Urinary bladder (tissue), 3 donors: ENCODE measurements at regions not wholly inside any gene's neighbourhood (a gene's known extent, or its start where the extent isn't known, plus 50 kb on each side); places are given as distances from the start of the nearest gene placed in this dataset.

Experiments used
- DNase-seq: peaks from one replicate; pipeline ENCODE4 v3.0.0-alpha.2; 2015; ENCODE audit errors: extremely low spot score
- H3K27ac ChIP-seq: one replicate; pipeline ENCODE4 v1.5.1; 2013; ENCODE audit warnings: low read depth, mild to moderate bottlenecking, moderate library complexity
- H3K36me3 ChIP-seq: one replicate; pipeline ENCODE4 v1.6.1; 2013; ENCODE audit warnings: mild to moderate bottlenecking, moderate library complexity; ENCODE audit not compliant: insufficient read depth
- H3K4me1 ChIP-seq: one replicate; pipeline ENCODE4 v1.6.1; 2013; ENCODE audit warnings: mild to moderate bottlenecking, moderate library complexity; ENCODE audit not compliant: insufficient read depth
- H3K4me3 ChIP-seq: one replicate; pipeline ENCODE4 v1.5.1; 2013; ENCODE audit warnings: low read depth, low read length
- WGBS: extraction: QIAGEN DNeasy Blood & Tissue Kit; methylation state at CpG from one replicate; pipeline ENCODE4 v1.1.7; 2013; 5-methylcytosine and 5-hydroxymethylcytosine counted together
- donor health status: healthy with polysubstance abuse.
- donor health status: healthy.

DNA sequence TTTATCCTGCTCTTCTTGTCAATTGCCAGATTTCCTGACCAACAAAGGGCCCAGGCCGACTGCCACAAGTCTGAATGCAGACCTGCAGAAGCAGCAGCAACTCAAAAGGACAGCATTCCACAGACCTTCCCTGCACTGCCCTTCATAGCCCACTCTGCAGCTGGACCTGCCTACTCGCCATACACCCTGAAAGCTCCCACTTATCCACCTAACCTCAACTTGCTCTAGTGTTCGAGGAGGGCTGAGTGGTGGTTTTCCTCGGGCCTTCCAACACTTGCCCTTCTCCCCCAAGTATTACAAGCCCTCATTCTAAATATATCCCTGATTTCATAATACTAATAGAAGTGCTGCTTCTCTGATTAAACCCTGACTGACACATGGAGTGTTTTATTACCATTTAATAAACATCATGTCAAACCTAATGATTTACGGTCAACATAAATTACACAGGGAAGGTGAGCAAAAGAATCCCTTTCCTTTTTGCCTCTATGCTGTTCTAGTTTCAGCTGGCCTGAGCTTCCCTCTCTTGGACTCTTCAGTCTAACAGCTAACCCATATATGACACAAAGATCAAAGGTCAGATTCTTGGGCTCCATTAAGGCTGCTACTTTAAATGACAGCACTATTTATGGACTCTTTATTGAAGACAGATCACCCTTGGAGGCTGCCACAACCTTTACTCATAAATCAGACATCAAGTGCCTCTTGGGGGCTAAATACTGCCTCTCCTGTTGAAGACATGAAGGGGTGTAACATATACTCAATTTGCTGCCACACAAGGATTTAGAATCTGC lies 1546.9 kb upstream of the TMEM132C start:
- whole genome bisulfite sequencing = 22% methylated on average over 5 of the region's 5 CpGs
- Histone ChIP-seq H3K4me3 (no peak overlapping the region), H3K27ac (no peak overlapping the region), H3K4me1 (no peaks in the 10 kb centered on the region), H3K36me3 (no peaks in the 10 kb centered on the region)
- DNase-seq = no peak

DNA sequence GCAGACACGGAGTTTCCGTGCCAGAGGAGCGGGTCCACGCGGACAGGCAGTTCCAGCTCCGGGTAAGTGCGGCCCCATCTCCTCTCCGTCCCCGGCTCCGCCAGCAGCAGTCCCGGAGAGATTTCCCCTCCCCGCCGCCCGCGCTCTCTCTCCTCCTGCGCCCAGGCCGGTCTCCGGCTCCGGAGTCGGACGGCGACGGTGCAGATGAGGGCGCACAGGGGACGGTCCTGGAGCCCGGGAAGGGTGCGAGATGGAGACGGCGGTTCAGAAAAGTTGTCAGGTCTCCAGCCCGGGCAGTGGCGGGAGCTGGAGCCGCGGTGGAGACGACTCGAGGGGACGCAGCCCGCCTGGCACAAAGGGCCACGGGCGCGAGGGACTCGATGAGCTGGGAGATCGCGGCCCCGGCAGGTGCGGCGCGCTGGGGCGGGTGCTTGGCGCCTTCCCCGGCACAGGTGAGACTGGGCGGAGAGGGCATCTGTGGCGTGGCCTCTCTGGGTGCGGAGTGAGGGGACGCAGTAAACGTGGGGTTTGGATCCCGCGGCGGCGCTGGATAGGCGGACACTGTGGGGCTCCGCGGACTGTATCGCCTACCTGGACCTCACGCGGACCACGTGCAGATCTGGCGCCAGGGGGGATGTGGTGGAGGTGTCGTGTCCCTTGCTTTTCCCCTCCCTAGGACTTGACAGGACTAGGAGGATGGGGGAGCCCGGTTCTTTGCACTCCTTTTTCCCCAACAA lies 1540.3 kb upstream of the TMEM132C start:
- H3K36me3 ChIP-seq = no peaks in the 10 kb centered on the region
- H3K4me1 ChIP-seq = no peaks in the 10 kb centered on the region
- no peak overlapping the region for H3K4me3 ChIP-seq
- no peak overlapping the region for H3K27ac ChIP-seq
- 2% methylated on average over 69 of the region's 69 CpGs for WGBS
- no peak for DNase-seq

DNA sequence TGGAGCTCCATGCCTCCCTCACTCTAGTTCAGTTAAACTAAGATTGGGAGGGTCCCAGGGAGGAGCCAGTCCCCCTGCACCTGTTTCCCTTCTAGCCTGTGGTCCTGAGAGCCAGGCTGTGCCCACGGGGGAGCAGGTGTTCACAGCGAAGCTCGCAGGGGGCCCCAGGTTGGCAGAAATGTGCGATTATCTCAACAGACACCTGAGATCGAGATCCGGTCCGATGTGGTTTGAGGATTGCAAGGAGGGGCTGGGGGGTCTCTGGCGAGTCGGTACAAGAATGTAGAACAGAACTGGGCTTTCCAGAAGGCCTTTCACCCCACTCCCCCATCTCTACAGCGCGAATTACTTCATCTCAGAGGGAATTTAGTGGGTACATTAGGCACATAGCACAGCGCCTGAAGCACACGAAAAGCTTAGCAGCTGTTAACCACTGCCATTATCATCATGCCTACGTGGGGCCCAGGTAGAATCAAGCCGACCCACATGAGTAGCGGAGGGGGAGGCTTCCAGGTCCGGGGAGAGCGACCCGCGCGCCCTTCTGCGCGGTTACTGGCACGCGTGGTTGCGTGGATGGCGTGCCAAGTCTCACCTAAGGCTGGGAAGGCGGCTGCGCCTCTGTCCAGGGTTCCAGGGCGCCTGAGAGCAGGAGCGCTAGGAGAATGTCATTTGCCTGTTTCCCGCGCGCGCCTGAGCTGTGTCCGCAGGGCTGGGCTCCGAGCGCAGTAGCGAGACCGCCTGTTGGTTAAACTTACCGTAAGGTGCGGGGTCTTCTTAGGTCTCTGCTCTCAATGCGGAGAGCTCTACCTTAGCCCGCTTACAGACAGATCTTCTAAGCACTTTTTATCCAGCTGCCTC lies 1539.5 kb upstream of the TMEM132C start:
- 5% methylated on average over 44 of the region's 44 CpGs for WGBS
- no peaks in the 10 kb centered on the region for H3K4me1 ChIP-seq
- no peak overlapping the region for H3K27ac ChIP-seq
- no peak overlapping the region for H3K4me3 ChIP-seq
- DNase-seq = no peak
- H3K36me3 ChIP-seq = no peaks in the 10 kb centered on the region

DNA sequence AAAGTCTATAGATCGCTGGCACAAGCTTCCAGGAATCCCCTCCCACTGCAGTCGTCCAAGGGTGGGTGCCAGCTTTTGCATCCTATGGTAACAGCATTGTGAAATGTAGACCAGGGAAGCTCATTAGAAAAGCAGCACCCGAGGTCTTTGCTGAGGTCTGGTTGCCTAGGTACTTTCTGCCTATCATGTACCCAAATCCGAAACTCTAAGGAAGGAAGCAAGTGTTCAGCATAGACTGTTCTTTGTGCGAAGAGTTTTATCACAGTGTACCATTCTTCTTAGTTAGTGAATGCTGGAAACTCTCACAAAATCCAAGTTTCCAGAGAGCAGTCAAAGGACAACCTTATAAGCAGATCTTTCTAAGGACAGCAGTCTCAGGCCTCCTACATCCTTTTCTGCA lies 1532.7 kb upstream of the TMEM132C start:
- H3K4me3 ChIP-seq = no peak overlapping the region
- H3K27ac ChIP-seq = no peak overlapping the region
- no peak for DNase-seq
- no peaks in the 10 kb centered on the region for H3K36me3 ChIP-seq
- H3K4me1 ChIP-seq = no peaks in the 10 kb centered on the region
- WGBS = 57% methylated on average over 5 of the region's 5 CpGs

DNA sequence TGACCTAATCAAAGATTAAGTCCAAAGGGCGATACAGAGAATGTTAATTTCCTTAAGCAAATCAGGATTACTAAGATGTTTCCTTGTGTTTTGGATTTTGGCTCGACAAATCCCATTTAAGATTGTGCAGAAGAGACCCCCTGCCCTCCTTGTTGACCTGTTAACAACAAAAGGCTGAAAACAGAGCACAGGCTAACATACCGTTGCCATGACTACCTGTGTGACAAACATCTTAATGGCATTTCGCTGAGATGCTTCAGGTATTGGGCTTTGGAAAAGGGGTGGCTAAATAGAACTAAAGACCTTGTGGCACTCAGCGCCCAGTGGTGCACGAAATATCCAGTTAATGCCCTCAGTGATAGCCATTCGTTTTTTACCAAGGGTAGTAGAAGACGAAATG lies 1532.3 kb upstream of the TMEM132C start:
- H3K4me3 ChIP-seq = no peak overlapping the region
- H3K27ac ChIP-seq = no peak overlapping the region
- 80% methylated on average over 8 of the region's 8 CpGs for WGBS
- H3K36me3 ChIP-seq = no peaks in the 10 kb centered on the region
- no peak for DNase-seq
- no peaks in the 10 kb centered on the region for H3K4me1 ChIP-seq

DNA sequence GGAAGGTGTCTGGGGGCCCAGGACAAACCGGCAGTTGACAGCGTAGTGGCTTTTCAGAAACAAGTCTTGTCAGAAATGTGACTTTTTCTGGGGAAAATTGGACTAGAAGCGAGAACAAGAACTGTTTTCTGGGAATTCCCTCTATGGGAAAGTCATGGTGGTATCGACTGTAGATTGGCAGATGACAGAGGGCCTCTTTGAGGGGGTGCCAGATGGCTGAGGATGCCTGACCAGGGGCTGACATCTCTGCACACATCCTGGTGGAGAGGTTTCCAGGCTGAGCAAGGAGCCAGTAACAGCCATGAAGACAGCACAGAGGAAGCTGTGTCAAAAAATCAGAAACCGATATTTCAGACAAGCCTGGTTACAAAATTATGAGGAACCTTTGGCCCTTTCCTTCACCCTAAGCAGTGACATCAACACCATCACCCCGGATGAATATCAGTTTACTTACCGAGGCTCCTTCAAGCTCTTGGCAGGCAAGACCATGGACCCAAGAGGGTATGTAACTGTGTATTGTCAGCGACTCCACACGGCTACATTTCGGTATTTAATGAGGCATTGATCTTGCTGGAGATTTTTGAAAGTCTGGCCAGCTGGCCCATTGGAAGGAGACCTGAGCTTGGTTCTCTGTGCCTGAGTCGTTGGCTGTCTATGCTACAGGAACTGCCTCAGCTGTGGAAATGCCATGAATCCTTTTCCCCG lies 1525.3 kb upstream of the TMEM132C start:
- Histone ChIP-seq H3K27ac (no peak overlapping the region), H3K4me1 (no peaks in the 10 kb centered on the region), H3K36me3 (no peaks in the 10 kb centered on the region), H3K4me3 (no peak overlapping the region)
- WGBS = 78% methylated on average over 12 of the region's 12 CpGs
- DNase-seq = no peak

DNA sequence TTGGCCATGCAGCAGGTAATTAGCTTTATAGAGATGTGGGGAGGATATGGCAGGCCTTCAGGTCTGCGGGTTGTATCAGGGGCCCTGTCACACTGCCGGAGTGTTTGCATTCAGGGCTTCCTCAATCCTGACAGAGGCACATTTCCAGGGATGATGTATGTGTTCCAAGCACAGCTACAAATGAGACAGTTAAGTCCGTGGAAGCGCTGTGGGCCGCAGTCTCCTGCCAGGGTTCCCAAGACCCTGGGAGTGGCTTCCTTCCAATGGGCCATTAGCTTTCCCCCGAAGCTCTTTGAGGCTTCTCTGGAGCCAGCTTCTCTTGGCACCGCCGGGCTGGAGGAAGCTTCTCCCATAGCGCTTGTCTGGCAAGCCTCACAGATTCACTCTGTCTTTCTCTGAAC lies 1524.7 kb upstream of the TMEM132C start:
- WGBS = 68% methylated on average over 9 of the region's 9 CpGs
- DNase-seq = no peak

DNA sequence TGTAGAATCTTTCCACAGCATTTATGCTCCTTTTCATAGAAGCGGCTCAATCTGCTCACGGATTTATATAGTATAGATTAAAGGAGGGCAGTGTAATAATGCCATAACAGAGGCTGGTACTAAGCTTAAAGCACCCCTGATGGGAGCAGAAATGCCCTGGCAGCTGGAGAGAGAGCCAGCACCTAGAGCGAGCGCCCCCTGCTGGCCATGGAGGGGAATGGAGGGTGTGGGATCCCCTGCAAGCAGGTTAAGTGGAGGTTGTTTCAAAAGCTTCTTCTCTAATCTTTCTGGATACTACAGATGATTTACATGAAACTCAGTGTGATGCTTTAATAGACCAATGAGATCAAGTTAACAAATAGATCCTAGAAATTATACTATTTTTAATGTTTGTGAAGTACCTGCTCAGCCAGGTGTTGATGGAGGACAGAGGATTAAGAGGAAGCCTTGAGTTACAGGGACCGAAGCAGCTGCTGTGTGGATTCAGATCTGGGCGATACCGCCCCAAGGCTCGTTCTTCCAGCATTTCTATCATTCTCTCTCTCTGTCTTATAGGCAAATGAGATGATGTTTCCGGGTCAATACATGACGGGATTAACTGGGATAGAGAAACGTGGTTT lies 1519.3 kb upstream of the TMEM132C start:
- DNase-seq = no peak
- 57% methylated on average over 11 of the region's 11 CpGs for WGBS
- H3K27ac ChIP-seq = no peak overlapping the region
- no peaks in the 10 kb centered on the region for H3K36me3 ChIP-seq
- no peaks in the 10 kb centered on the region for H3K4me1 ChIP-seq
- no peak overlapping the region for H3K4me3 ChIP-seq

More for the DNA sequence above, 1524.7 kb upstream of the TMEM132C start:
- no peaks in the 10 kb centered on the region for H3K4me1 ChIP-seq
- H3K4me3 ChIP-seq = no peak overlapping the region
- H3K27ac ChIP-seq = no peak overlapping the region
- no peaks in the 10 kb centered on the region for H3K36me3 ChIP-seq

DNA sequence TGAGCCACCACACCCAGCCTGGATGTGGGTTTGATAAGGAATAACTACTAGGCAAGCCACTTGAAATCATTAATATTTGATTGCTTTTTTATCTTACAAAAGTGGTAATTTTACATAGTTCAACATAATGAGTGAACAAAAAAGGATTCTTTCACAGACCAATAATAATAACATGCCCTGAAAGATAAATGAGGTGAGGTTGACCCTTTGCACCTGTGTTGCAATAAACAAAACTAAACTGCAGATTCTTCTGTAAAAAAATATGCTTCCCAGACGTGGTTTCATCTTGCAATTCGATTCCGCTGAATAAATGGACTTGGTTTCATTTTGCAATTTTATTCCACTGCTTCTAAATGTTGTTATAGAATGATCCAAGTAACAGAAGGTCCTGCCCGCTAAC lies 1514.9 kb upstream of the TMEM132C start:
- WGBS = 61% methylated on average over 4 of the region's 4 CpGs
- no peak overlapping the region for H3K4me3 ChIP-seq
- no peak overlapping the region for H3K27ac ChIP-seq
- no peak for DNase-seq
- H3K36me3 ChIP-seq = no peaks in the 10 kb centered on the region
- H3K4me1 ChIP-seq = no peaks in the 10 kb centered on the region

DNA sequence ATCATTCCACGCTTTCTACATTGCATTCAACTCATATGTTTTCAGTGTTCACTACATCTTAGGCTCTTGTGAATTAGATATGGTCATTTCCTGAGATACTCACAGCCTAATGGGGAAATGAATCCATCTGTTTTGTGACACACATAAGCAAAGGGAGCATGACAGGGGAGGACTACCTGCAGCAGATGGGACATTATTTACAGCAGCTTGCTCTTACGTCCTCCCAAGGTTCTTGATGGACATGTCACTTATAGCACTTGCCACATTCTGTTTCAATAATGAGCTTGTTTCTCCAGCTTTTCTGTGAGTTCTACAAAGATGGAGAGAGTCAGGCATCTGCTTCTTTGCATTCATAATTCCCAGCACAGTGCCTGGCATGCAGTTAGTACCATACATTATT lies 1509.6 kb upstream of the TMEM132C start:
- no peaks in the 10 kb centered on the region for H3K36me3 ChIP-seq
- H3K4me1 ChIP-seq = no peaks in the 10 kb centered on the region
- no peak overlapping the region for H3K4me3 ChIP-seq
- DNase-seq = no peak
- no peak overlapping the region for H3K27ac ChIP-seq
- WGBS = 62% methylated on average over 2 of the region's 2 CpGs

DNA sequence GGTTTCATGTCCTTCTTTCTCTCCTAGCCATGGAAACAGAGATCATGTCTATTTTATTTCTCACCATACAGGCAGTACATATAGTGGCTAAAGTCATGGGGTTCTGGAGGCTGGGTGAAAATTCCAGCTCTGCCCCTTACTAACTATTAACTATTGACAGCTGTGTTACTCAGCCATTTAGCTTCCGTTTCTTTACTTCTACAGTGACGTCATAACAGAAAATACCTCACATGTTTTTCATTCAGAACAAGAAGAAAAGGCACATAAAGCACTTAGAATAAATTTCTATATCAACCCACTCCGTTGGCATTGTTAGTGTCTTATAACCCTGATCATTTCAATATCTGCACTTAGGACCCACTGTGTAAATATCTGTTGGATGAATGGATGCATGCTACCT lies 1506.9 kb upstream of the TMEM132C start:
- Histone ChIP-seq H3K4me1 (no peaks in the 10 kb centered on the region), H3K36me3 (no peaks in the 10 kb centered on the region), H3K27ac (no peak overlapping the region), H3K4me3 (no peak overlapping the region)
- DNase-seq = no peak
- 42% methylated on average over 3 of the region's 3 CpGs for WGBS

DNA sequence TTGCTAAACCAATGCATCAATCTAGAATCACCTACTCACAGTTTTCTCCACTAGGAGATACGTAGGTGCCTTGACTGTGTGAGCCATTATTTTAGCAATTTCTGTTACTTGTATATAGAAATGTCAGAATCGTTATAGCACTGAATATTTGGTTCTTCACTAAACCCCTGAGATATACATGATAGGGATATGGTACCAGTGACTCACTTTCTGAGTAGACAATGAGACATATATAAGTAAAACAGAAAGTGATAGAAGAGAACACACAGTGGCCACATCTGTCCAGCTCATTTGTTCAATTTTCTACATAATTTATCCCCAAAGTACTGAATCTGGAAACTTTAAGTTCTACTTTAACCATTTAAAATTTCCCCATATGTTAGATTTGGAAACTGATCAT lies 1505.5 kb upstream of the TMEM132C start:
- Histone ChIP-seq H3K4me1 (no peaks in the 10 kb centered on the region), H3K4me3 (no peak overlapping the region), H3K36me3 (no peaks in the 10 kb centered on the region), H3K27ac (no peak overlapping the region)
- 80% methylated on average over 2 of the region's 2 CpGs for WGBS
- no peak for DNase-seq

DNA sequence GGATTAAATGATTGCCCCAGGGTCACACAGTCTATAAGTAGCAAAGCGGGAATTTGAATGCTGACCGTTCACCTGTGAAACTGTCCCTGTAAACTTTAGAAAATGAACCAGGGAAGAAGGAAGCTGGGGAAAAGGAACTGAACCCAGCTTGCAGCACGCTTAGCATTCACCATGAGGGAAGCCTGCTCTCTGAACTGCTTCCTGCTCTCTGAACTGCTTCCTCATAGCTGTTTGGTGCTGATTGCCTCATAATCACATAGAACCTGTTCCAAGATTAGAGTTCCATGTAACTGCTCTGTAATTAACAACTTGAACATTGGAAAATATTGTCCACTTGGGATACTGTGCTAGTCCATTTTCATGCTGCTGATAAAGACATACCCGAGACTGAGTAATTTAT lies 1504.8 kb upstream of the TMEM132C start:
- 77% methylated on average over 4 of the region's 4 CpGs for WGBS
- no peak for DNase-seq
- no peaks in the 10 kb centered on the region for H3K36me3 ChIP-seq
- no peaks in the 10 kb centered on the region for H3K4me1 ChIP-seq
- H3K4me3 ChIP-seq = no peak overlapping the region
- no peak overlapping the region for H3K27ac ChIP-seq
